ENCODE measurements at regions not wholly inside any gene's neighbourhood (a gene's known extent, or its start where the extent isn't known, plus 50 kb on each side); places are given as distances from the start of the nearest gene placed in this dataset.

DNA sequence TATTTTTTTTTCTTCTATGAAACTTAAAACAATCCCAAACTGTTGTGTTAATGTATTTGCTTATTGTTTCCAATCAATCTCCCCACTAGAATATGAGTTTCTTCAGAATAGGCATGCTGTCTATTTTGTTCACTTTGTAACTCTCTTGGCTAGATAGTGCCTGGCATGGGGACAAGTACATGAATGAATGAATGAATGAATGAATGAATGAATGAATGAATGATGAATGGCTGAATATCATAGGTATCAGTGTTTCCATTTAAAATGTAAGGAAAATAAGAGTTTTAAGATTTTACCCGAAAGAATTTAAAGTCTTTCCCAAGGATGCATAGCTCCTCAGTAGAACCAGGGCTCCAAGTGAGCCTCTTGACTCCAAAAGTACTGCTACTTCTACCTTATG is 294.9 kb upstream of the GADL1 start:
- no peak overlapping the region for H3K4me3 ChIP-seq (ENCODE audit: control insufficient read depth, low read depth, low read length)
- no peak for DNase-seq (ENCODE audit: low read depth)
- TF ChIP-seq CTCF (conservative IDR thresholded peaks at IDR 0.05; ENCODE audit: control insufficient read depth, insufficient read depth, low read depth, low read length), result no peak

GRCh38 chr3:31189971-31190370 is 295.5 kb upstream of the GADL1 start:
- H3K4me3 ChIP-seq (ENCODE audit: control insufficient read depth, low read depth, low read length), result no peak overlapping the region
- TF ChIP-seq CTCF (conservative IDR thresholded peaks at IDR 0.05; ENCODE audit: control insufficient read depth, insufficient read depth, low read depth, low read length), result no peak
- DNase-seq (ENCODE audit: low read depth), result no peak

DNA sequence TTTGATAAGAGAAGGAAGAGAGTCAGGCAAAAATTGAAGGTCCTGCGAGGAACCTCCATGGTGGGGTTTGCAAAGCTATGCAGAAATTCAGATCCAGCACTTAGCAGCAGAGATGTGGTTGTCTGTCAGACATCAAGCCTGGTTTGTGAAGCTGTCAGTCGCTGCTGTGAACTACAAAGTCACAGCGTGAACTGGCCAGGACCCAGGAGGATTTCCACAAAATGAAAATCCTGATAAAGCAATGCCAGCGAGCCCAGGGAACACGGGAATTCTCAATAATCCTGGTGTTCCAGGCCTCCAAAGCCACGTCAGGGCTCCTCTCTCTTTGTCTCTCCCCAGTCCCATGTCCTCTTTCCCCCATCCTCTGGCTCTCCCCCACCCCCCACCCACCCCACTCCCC is 296.9 kb upstream of the GADL1 start:
- no peak for DNase-seq (ENCODE audit: low read depth)

DNA sequence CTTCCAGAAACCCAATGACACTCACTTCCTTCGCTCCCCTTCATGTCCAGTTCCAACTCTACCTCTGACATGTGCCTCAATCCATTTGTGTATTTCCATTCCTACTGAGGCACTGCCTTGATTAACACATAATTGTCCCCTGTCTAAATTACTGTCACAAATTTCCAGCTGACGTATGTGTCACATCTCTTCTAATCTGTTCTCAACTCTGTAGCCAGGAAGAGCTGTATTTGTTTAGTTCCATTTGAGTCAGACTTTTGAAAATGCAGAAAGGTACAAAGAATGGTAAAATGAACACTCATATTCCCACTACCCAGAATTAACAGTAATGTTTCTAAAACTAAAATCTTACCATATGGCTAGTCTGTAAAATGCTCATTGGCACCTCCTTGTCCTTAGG is 299.0 kb upstream of the GADL1 start:
- TF ChIP-seq CTCF (conservative IDR thresholded peaks at IDR 0.05; ENCODE audit: control insufficient read depth, insufficient read depth, low read depth, low read length), result no peak
- no peak overlapping the region for H3K4me3 ChIP-seq (ENCODE audit: control insufficient read depth, low read depth, low read length)
- DNase-seq (ENCODE audit: low read depth), result no peak

More for the DNA sequence above, 296.9 kb upstream of the GADL1 start:
- no peak overlapping the region for H3K4me3 ChIP-seq (ENCODE audit: control insufficient read depth, low read depth, low read length)
- TF ChIP-seq CTCF (conservative IDR thresholded peaks at IDR 0.05; ENCODE audit: control insufficient read depth, insufficient read depth, low read depth, low read length), result no peak

- H3K4me3 ChIP-seq (ENCODE audit: control insufficient read depth, low read depth, low read length), result no peak overlapping the region
- peak; percentile 13 for DNase-seq (ENCODE audit: low read depth)
- no peak for TF ChIP-seq CTCF (conservative IDR thresholded peaks at IDR 0.05; ENCODE audit: control insufficient read depth, insufficient read depth, low read depth, low read length)
Observed at GRCh38 chr3:31193871-31194270, 299.4 kb upstream of the GADL1 start.

GRCh38 chr3:31196261-31196660 is 301.8 kb upstream of the GADL1 start:
- no peak for TF ChIP-seq CTCF (conservative IDR thresholded peaks at IDR 0.05; ENCODE audit: control insufficient read depth, insufficient read depth, low read depth, low read length)
- no peak for DNase-seq (ENCODE audit: low read depth)
- H3K4me3 ChIP-seq (ENCODE audit: control insufficient read depth, low read depth, low read length), result no peak overlapping the region

DNA sequence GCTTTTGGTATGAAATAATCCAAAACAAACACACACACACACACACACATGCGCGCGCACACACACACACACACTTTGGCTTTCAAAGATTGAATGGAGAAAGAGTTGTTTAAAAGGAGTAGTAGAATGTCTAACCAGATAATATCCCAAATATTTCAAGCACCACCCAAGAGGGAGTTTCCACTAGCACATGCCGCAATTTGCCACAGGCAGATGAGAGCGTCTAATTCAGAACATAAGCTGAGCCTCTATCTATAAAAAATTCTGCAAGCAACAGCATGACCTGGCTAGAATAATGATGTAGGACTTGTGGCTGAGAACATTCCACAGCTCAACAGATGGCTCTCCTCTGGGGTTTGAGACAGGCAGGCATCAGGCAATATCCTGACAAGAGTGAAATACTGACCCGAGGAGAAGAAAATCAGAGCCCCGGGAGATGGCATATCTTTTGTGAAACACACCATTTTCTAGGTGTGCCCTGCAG is 302.5 kb upstream of the GADL1 start:
- no peak overlapping the region for H3K4me3 ChIP-seq (ENCODE audit: control insufficient read depth, low read depth, low read length)
- DNase-seq (ENCODE audit: low read depth), result peak; percentile 72
- no peak for TF ChIP-seq CTCF (conservative IDR thresholded peaks at IDR 0.05; ENCODE audit: control insufficient read depth, insufficient read depth, low read depth, low read length)

Data from fibroblast of mammary gland (primary cell).